IMR-90 (cell line): ENCODE measurements at regions not wholly inside any gene's neighbourhood (a gene's known extent, or its start where the extent isn't known, plus 50 kb on each side); places are given as distances from the start of the nearest gene placed in this dataset.

ENCODE experiments used
- ATAC-seq: fragments of 200-7000 bp; cut with Tn5 transposase; 2 replicates; pipeline ENCODE4 v1.9.1; 2020; ENCODE audit warnings: low read depth, mild to moderate bottlenecking, moderate library complexity
- BruUV-seq: library from RNA; stranded (reverse); fragments of 400-500 nt; replicated peaks from 2 replicates; lab custom pipeline; 2021; lab: Mats Ljungman, UMichigan
- CTCF ChIA-PET: fragments of 300-600 bp; formaldehyde crosslinking; extraction: SDS; loops from one replicate; lab custom pipeline; 2021; ENCODE audit warnings: antibody characterized with exemption; lab: Yijun Ruan, JAX
- POLR2A ChIA-PET: fragments of 300-600 bp; sonication (Branson Sonifier 250); formaldehyde crosslinking; loops from one replicate; lab custom pipeline; 2022; ENCODE audit warnings: antibody characterized with exemption; ENCODE audit not compliant: unreplicated experiment; lab: Charles Lee
- DNase-seq: peaks from one replicate; pipeline ENCODE4 v3.0.0; 2013
- H2AFZ ChIP-seq: replicated peaks from 2 replicates; pipeline ENCODE3; 2013; ENCODE audit warnings: low read length, mild to moderate bottlenecking; ENCODE audit not compliant: poor library complexity
- H2AK5ac ChIP-seq: 2 replicates; pipeline ENCODE4 v1.6.1; 2013; ENCODE audit warnings: low read depth, low read length, inconsistent platforms
- H2AK9ac ChIP-seq: replicated peaks from 2 replicates; pipeline ENCODE3; 2013; ENCODE audit warnings: mild to moderate bottlenecking, low read depth, low read length, moderate library complexity; ENCODE audit not compliant: poor library complexity
- H2BK120ac ChIP-seq: 2 replicates; pipeline ENCODE4 v1.6.1; 2013; ENCODE audit warnings: low read depth, low read length, inconsistent platforms
- H2BK15ac ChIP-seq: 3 replicates; pipeline ENCODE4 v1.6.1; 2013; ENCODE audit warnings: low read depth, low read length, inconsistent platforms
- H2BK20ac ChIP-seq: 2 replicates; pipeline ENCODE4 v1.6.1; 2013; ENCODE audit warnings: low read depth, mild to moderate bottlenecking, inconsistent platforms, low read length, moderate library complexity
- H2BK5ac ChIP-seq: 2 replicates; pipeline ENCODE4 v1.6.1; 2013; ENCODE audit warnings: mild to moderate bottlenecking, low read depth, low read length, inconsistent platforms; ENCODE audit not compliant: poor library complexity, severe bottlenecking
- H3K14ac ChIP-seq: replicated peaks from 2 replicates; pipeline ENCODE4 v1.6.1; 2013; ENCODE audit warnings: low read depth, low read length, inconsistent platforms
- H3K18ac ChIP-seq: 2 replicates; pipeline ENCODE4 v1.6.1; 2013; ENCODE audit warnings: low read depth, low read length, control low read depth
- H3K23ac ChIP-seq: 2 replicates; pipeline ENCODE4 v1.6.1; 2013; ENCODE audit warnings: low read depth, low read length, inconsistent platforms
- H3K27ac ChIP-seq: 2 replicates; pipeline ENCODE4 v1.5.1; 2013; ENCODE audit warnings: mild to moderate bottlenecking, control low read depth, low read length; ENCODE audit not compliant: insufficient read depth
- H3K27me3 ChIP-seq: 2 replicates; pipeline ENCODE4 v1.6.1; 2013; ENCODE audit warnings: low read length; ENCODE audit not compliant: control insufficient read depth, insufficient read depth
- H3K36me3 ChIP-seq: 2 replicates; pipeline ENCODE4 v1.6.1; 2013; ENCODE audit warnings: low read length, mixed read lengths; ENCODE audit not compliant: control insufficient read depth, insufficient read depth
- H3K4ac ChIP-seq: 2 replicates; pipeline ENCODE4 v1.6.1; 2013; ENCODE audit warnings: low read depth, low read length, inconsistent platforms
- H3K4me1 ChIP-seq: 2 replicates; pipeline ENCODE4 v1.6.1; 2013; ENCODE audit warnings: low read length, mixed read lengths; ENCODE audit not compliant: control insufficient read depth, insufficient read depth
- H3K4me2 ChIP-seq: 2 replicates; pipeline ENCODE4 v1.6.1; 2013; ENCODE audit warnings: low read depth, mild to moderate bottlenecking, control low read depth, low read length, moderate library complexity
- H3K4me3 ChIP-seq: 2 replicates; pipeline ENCODE4 v1.5.1; 2013; ENCODE audit warnings: low read depth, mild to moderate bottlenecking, control low read depth, low read length, moderate library complexity; ENCODE audit not compliant: insufficient read depth
- H3K56ac ChIP-seq: 2 replicates; pipeline ENCODE4 v1.6.1; 2013; ENCODE audit warnings: low read length, inconsistent platforms; ENCODE audit not compliant: insufficient read depth; ENCODE audit errors: extremely low read depth
- H3K79me1 ChIP-seq, 2 experiments: 2 replicates each; pipeline ENCODE4 v1.6.1; 2013; ENCODE audit warnings: low read length in 2 of 2, inconsistent platforms in 1 of 2, low read depth in 1 of 2
- H3K9ac ChIP-seq: 2 replicates; pipeline ENCODE4 v1.6.1; 2013; ENCODE audit warnings: low read depth, low read length, control low read depth
- H3K9me1 ChIP-seq: 2 replicates; pipeline ENCODE4 v1.6.1; 2013; ENCODE audit warnings: low read length, inconsistent platforms; ENCODE audit not compliant: insufficient read depth
- H3K9me3 ChIP-seq: 2 replicates; pipeline ENCODE4 v1.6.1; 2013; ENCODE audit warnings: low read length; ENCODE audit not compliant: control insufficient read depth, insufficient read depth
- H4K20me1 ChIP-seq: 2 replicates; pipeline ENCODE4 v1.6.1; 2013; ENCODE audit warnings: low read length, inconsistent platforms; ENCODE audit not compliant: insufficient read depth
- H4K5ac ChIP-seq: 2 replicates; pipeline ENCODE4 v1.6.1; 2013; ENCODE audit warnings: mild to moderate bottlenecking, low read depth, low read length, control low read depth
- H4K8ac ChIP-seq, 2 experiments: 2 replicates each; pipeline ENCODE4 v1.6.1; 2013; ENCODE audit warnings: low read depth in 2 of 2, low read length in 2 of 2, control low read depth in 1 of 2, inconsistent platforms in 1 of 2
- H4K91ac ChIP-seq: 2 replicates; pipeline ENCODE4 v1.6.1; 2013; ENCODE audit warnings: low read depth, low read length, inconsistent platforms; ENCODE audit not compliant: insufficient read depth
- BHLHE40 ChIP-seq: fragments of 150-350 bp; IDR thresholded peaks from 2 replicates; pipeline ENCODE4 v1.6.1; 2016; ENCODE audit warnings: mild to moderate bottlenecking, low read depth, low read length
- CEBPB ChIP-seq: IDR thresholded peaks from 2 replicates; pipeline ENCODE4 v1.6.1; 2012; ENCODE audit warnings: low read depth, low read length, improper control_type of control experiment
- CHD1 ChIP-seq: IDR thresholded peaks from 2 replicates; pipeline ENCODE4 v1.6.1; 2012; ENCODE audit warnings: low read depth, low read length, improper control_type of control experiment
- FOS ChIP-seq: fragments of 150-350 bp; IDR thresholded peaks from 2 replicates; pipeline ENCODE4 v1.6.1; 2016; ENCODE audit warnings: low read depth, low read length
- MAFK ChIP-seq: IDR thresholded peaks from 2 replicates; pipeline ENCODE4 v1.6.1; 2012; ENCODE audit warnings: low read depth, low read length, improper control_type of control experiment
- MAZ ChIP-seq: IDR thresholded peaks from 2 replicates; pipeline ENCODE4 v1.6.1; 2012; ENCODE audit warnings: low read depth, mild to moderate bottlenecking, low read length, improper control_type of control experiment, moderate library complexity, borderline replicate concordance
- MXI1 ChIP-seq: IDR thresholded peaks from 2 replicates; pipeline ENCODE4 v1.6.1; 2012; ENCODE audit warnings: low read depth, mild to moderate bottlenecking, low read length, moderate library complexity, borderline replicate concordance
- NFE2L2 ChIP-seq: fragments of 150-350 bp; IDR thresholded peaks from 2 replicates; pipeline ENCODE4 v1.6.1; 2016; ENCODE audit warnings: low read depth, mild to moderate bottlenecking, low read length
- POLR2A ChIP-seq: IDR thresholded peaks from 2 replicates; pipeline ENCODE4 v1.6.1; 2012; ENCODE audit warnings: mild to moderate bottlenecking, low read depth, low read length
- RAD21 ChIP-seq: IDR thresholded peaks from 2 replicates; pipeline ENCODE4 v1.6.1; 2012; ENCODE audit warnings: low read length, improper control_type of control experiment
- RCOR1 ChIP-seq: IDR thresholded peaks from 2 replicates; pipeline ENCODE4 v1.6.1; 2012; ENCODE audit warnings: mild to moderate bottlenecking, low read length, improper control_type of control experiment; ENCODE audit not compliant: insufficient replicate concordance
- RFX5 ChIP-seq: IDR thresholded peaks from 2 replicates; pipeline ENCODE4 v1.8.0; 2012; ENCODE audit warnings: low read depth, mild to moderate bottlenecking, low read length, moderate library complexity
- SMC3 ChIP-seq: fragments of 150-350 bp; IDR thresholded peaks from 2 replicates; pipeline ENCODE4 v1.6.1; 2016; ENCODE audit warnings: low read depth, mild to moderate bottlenecking, antibody characterized with exemption, low read length, moderate library complexity
- WGBS, 2 experiments: methylation state at CpG; one replicate each; pipeline versions ENCODE4 v1.1.5 to v1.1.7; 2013; ENCODE audit warnings: missing lambda C conversion rate in 2 of 2; ENCODE audit not compliant: insufficient read length in 1 of 2; ENCODE audit errors: extremely low coverage in 2 of 2; 5-methylcytosine and 5-hydroxymethylcytosine counted together
- dilution Hi-C: fragments of 300-500 bp; cut with HindIII; formaldehyde crosslinking; loops from one replicate; pipeline ENCODE4 v1.14.3; 2018; ENCODE audit warnings: low sequenced_read_pairs; ENCODE audit not compliant: unreplicated experiment
- in situ Hi-C: fragments of 300-500 bp; cut with MboI; formaldehyde crosslinking; loops from 3 replicates; pipeline ENCODE4 v1.14.3; 2019; ENCODE audit warnings: low sequenced_read_pairs, inconsistent platforms, mixed read lengths
- intact Hi-C: fragments of 100-400 bp; cut with micrococcal nuclease; formaldehyde crosslinking; loops from 2 replicates; pipeline ENCODE4 v1.10.0; 2022
- TF ChIP-seq, protein P1 (sequence below): fragments of 150-350 bp; IDR thresholded peaks from 2 replicates; pipeline ENCODE4 v1.6.1; 2017; ENCODE audit warnings: mild to moderate bottlenecking, antibody characterized with exemption, low read length, low read depth
- TF ChIP-seq, protein P2 (sequence below): conservative IDR thresholded peaks from 2 replicates; pipeline ENCODE4 v1.5.1; 2012; ENCODE audit warnings: mild to moderate bottlenecking, low read depth, low read length, improper control_type of control experiment
- TF ChIP-seq, protein P3 (sequence below): fragments of 150-350 bp; IDR thresholded peaks from 2 replicates; pipeline ENCODE4 v1.6.1; 2016; ENCODE audit warnings: low read depth, mild to moderate bottlenecking, low read length, moderate library complexity, borderline replicate concordance

DNA sequence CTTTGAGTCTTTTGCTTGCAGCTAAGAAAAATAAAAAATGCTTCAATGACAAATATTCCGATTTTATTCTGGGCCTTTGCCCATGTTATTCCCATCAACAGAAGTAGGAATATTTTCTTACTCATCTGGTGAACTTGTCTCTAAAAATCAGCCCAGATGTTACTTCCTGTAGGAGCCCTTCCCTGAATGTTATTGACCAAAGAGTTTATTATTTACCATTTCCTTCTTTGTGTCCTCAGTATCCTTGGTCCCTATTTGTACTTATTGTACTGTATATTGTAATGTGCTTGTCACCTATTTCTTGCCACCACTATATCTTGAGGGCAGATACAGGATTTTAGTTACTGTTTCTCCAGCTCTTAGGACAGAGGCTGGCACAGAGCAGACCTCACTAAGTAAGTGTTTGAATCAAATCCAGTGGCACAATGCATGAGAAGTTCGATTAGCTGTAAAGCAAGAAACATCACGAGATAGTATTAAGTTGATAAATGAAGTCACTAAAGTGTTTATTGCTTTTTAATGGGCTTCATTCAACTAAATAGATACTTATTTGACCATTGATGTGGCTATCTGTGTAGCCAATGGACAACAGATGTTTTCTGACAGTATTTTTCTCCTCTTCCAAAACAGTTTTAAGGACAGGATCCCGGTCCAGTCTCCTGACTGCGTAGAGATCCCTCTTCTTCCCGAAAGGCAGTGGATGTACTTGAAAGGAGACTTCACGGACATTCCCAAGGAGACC lies 109.1 kb downstream of the DDX1 start:
- Histone ChIP-seq H2BK15ac (no peak overlapping the region), H2BK5ac (no peak overlapping the region), H3K9me3 (no peaks in the 10 kb centered on the region), H3K23ac (no peak overlapping the region), H3K4ac (no peak overlapping the region), H3K36me3 (no peaks in the 10 kb centered on the region), H3K79me1 (no peaks in the 10 kb centered on the region), H3K9ac (no peak overlapping the region), H3K14ac (no peak overlapping the region), H3K9me1 (no peaks in the 10 kb centered on the region), H4K8ac (no peak overlapping the region), H3K18ac (no peak overlapping the region), H3K4me3 (no peak overlapping the region), H4K5ac (no peak overlapping the region), H2BK20ac (no peak overlapping the region), H3K56ac (no peak overlapping the region), H3K27me3 (no peaks in the 10 kb centered on the region), H3K4me2 (no peak overlapping the region), H2AK9ac (no peak overlapping the region), H3K27ac (no peak overlapping the region), H2BK120ac (no peak overlapping the region), H2AFZ (no peak overlapping the region), H3K4me1 (no peaks in the 10 kb centered on the region), H2AK5ac (no peak overlapping the region), H4K91ac (no peak overlapping the region), H4K20me1 (no peaks in the 10 kb centered on the region)
- intact Hi-C loops (no loop called here), dilution Hi-C loops (no loop called here), in situ Hi-C loops (no loop called here)
- ChIA-PET POLR2A (no interaction called here), CTCF (no interaction called here)
- no CpG with 5 or more reads among the region's 7 CpGs for WGBS, 2 experiments
- no peak for ATAC-seq
- no peak for DNase-seq
- no peak for TF ChIP-seq RFX5
- TF ChIP-seq, protein P1, sequence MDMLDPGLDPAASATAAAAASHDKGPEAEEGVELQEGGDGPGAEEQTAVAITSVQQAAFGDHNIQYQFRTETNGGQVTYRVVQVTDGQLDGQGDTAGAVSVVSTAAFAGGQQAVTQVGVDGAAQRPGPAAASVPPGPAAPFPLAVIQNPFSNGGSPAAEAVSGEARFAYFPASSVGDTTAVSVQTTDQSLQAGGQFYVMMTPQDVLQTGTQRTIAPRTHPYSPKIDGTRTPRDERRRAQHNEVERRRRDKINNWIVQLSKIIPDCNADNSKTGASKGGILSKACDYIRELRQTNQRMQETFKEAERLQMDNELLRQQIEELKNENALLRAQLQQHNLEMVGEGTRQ = no peak
- no peak for TF ChIP-seq MAZ
- TF ChIP-seq FOS = no peak
- TF ChIP-seq, protein P2, sequence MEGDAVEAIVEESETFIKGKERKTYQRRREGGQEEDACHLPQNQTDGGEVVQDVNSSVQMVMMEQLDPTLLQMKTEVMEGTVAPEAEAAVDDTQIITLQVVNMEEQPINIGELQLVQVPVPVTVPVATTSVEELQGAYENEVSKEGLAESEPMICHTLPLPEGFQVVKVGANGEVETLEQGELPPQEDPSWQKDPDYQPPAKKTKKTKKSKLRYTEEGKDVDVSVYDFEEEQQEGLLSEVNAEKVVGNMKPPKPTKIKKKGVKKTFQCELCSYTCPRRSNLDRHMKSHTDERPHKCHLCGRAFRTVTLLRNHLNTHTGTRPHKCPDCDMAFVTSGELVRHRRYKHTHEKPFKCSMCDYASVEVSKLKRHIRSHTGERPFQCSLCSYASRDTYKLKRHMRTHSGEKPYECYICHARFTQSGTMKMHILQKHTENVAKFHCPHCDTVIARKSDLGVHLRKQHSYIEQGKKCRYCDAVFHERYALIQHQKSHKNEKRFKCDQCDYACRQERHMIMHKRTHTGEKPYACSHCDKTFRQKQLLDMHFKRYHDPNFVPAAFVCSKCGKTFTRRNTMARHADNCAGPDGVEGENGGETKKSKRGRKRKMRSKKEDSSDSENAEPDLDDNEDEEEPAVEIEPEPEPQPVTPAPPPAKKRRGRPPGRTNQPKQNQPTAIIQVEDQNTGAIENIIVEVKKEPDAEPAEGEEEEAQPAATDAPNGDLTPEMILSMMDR = no peak
- TF ChIP-seq MXI1 = no peak
- TF ChIP-seq POLR2A = no peak
- TF ChIP-seq, protein P3, sequence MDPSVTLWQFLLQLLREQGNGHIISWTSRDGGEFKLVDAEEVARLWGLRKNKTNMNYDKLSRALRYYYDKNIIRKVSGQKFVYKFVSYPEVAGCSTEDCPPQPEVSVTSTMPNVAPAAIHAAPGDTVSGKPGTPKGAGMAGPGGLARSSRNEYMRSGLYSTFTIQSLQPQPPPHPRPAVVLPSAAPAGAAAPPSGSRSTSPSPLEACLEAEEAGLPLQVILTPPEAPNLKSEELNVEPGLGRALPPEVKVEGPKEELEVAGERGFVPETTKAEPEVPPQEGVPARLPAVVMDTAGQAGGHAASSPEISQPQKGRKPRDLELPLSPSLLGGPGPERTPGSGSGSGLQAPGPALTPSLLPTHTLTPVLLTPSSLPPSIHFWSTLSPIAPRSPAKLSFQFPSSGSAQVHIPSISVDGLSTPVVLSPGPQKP = no peak
- no peak for TF ChIP-seq BHLHE40
- TF ChIP-seq CEBPB = no peak
- TF ChIP-seq RAD21 = no peak
- no peak for TF ChIP-seq MAFK
- no peak for TF ChIP-seq NFE2L2
- TF ChIP-seq RCOR1 = no peak
- TF ChIP-seq SMC3 = no peak
- no peak for TF ChIP-seq CHD1
- BruUV-seq = no TSS peak
